ENCODE measurements at regions not wholly inside any gene's neighbourhood (a gene's known extent, or its start where the extent isn't known, plus 50 kb on each side); places are given as distances from the start of the nearest gene placed in this dataset.

GRCh38 chr6:125499535-125499934, 197.8 kb upstream of the HDDC2 start:
- no peak for DNase-seq

GRCh38 chr6:125503181-125503580, 201.4 kb upstream of the HDDC2 start:
- DNase-seq, result no peak

GRCh38 chr6:125507987-125508655, 206.4 kb upstream of the HDDC2 start:
- peak; percentile 64 for DNase-seq

DNA sequence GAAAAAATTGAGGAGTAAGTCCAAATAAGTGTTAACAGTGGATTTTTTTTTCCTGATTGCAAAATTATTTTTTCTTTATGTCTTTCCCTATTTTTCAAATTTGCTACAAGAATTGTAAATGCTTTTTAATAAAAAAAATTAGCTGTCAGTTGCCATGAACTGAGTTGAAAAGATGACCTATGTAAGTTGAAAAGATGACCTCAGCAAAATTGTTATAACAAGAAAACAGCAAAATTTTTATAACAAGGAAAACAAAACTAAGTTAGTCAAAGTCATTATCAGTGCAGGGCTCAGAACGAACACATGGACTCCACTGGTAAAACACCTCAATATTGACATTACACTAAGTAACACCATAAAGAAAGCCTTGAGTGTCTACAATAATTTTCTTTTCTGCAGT, 207.0 kb upstream of the HDDC2 start:
- DNase-seq, result no peak

DNA sequence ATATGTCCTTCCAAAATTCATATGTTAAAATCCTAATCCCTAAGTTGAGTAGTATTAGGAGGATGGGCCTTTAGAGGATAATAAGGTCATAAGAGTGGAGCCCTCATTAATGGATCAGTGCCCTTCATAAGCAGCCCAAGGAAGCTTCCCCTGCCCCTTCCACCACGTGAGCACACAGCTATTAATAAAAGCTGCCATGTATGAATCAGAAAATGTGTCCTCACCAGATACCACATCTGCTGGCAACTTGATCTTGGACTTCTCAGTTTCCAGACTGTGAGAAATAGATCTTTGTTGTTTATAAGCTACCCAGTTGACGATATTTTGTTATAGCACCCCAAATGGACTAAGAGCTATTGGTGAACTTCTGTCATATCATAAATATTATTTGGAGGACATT, 207.7 kb upstream of the HDDC2 start:
- DNase-seq, result no peak

DNA sequence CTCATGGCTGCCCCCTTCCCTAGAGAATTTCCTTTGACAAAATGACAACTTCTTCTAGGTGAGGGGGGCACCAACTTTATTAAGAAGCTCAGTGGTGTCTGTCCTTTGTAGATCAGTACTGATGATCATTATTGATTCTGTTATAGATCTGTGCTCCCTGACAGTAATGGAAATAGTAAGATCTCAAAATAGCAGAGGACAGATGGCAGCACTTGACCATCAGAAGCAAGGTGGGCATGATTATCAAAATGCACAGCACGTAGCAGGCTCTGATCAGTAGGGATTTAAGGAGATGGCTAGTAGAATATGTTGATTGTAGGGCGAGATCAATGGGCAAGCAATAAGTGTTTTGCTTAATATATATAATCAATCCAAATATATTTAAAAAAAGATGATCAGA, 208.6 kb upstream of the HDDC2 start:
- DNase-seq, result no peak

DNA sequence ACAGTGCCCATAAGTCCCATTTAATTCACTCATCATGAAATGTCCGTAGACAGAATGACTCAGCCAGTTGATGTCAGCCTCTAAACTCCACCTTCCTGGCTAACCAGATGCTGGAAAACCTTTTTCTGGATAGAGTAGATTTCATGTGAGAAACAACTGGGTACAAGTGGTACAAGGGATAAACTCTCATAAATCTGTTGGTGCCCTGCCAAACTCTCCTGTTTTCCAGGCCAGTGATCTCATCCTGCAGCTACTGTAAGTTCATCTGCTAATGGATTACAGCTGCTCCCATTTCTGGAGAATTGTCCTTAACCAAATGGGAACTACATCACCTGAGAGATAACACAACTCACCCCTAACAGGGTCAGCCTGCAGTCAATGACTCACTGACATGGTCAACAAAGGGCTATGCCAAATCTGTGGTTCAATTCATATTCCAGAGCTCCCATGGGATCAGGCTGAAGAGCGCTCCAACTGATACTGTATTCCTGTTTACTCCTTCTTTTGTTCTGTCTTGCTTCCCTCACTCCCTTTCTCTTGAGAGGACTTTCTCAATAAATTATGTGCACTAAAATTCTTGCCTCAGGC, 210.1 kb upstream of the HDDC2 start:
- DNase-seq, result peak; percentile 98

DNA sequence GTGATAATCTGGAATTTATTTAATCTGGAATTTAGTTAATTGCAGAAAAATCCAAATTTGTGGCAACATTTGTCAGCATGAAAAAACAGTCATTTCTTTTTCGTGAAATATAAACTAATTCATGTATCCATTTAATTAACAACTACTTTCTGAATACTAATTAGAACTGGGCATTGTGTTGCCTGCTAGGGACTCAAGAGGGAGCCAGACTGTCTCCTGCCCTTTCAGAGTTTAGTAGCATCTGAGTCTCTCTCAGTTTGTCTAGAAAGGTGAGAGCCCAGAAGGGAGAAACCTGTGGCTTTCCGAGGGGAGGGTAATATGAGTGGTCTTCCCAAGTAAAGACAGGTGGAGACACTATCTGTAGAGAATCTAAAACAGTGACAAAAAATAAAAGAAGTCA, 210.9 kb upstream of the HDDC2 start:
- peak; percentile 21 for DNase-seq

- DNase-seq, result no peak
Measured at GRCh38 chr6:125513978-125514377, 212.2 kb upstream of the HDDC2 start.

DNA sequence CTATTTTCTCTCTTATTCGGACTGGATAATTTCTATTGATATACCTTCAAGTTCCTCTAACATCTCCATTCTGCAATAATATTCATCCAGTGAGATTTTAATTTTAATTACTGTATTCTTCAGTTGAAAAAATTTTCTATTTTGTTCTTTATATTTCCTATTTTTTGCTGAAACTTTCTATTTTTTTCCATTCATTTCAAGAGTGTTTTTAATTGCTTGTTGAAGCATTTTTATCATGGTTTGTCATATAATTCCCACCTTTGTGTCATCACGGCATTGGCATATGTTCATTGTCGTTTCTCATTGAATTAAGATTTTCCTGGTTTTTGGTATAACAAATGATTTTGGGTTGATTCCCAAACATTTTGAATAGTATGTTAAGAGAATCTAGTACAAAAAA, 214.9 kb upstream of the HDDC2 start:
- no peak for DNase-seq

DNA sequence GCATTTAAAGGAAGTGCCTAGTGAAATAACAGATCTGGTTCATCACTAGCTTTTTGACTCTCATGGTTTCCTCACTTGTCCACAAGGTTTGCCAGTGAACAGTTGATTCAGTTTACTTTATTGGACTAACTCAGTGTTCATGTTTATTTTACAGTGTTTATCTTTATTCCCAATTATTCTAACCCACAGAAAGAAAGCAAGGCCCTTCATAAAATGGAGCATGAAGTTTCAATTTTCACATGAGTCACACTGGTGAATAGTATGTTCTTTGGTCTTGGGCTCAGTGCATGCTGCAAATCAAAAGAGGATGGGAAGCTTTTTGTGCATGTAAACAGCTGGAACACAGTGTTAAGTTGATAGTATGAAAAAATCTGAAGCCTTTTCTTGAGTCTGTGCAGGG, 217.6 kb upstream of the HDDC2 start:
- peak; percentile 74 for DNase-seq

- no peak for DNase-seq
Measured at GRCh38 chr6:125524356-125524755, 222.6 kb upstream of the HDDC2 start.

DNA sequence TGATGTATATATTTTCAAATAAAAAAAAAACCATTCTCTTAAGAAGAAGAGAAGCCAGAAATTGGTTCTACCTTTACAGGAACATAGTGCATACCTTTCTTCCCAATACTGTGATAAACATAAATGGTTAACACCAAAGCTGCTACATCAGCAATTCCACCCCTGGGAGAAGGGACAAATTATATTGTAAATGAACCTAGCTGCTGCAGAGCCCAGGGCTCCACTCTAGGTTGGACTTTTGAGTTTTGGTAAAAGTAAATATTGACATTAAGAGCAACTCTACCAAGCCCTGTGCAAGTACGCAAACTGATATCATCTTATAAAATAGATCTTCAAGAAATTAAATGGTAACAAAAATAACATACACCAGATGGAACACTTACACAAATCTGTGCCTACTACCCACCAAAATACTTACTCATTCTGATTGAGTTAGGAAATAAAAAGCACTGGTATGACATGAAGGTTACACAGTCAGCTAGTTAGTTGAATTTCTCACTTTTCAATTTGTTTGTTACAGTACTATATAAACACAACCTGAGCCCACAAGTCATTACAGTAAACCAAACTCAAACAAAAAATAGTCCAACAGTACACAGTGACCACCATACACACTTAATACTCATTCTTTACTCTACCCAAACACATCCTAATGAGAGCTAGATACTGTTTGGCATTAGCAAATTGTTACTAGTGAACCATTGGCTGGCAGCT, 223.3 kb upstream of the HEY2 start:
- DNase-seq, result no peak

- DNase-seq, result no peak
Measured at GRCh38 chr6:125528621-125529041, 220.8 kb upstream of the HEY2 start.

- DNase-seq, result no peak
Measured at GRCh38 chr6:125529061-125529460, 220.4 kb upstream of the HEY2 start.

- peak; percentile 34 for DNase-seq
Measured at GRCh38 chr6:125533710-125534397, 215.6 kb upstream of the HEY2 start.

GRCh38 chr6:125534430-125535263, 214.8 kb upstream of the HEY2 start:
- DNase-seq, result no peak

- no peak for DNase-seq
Measured at GRCh38 chr6:125537090-125537489, 212.3 kb upstream of the HEY2 start.

DNA sequence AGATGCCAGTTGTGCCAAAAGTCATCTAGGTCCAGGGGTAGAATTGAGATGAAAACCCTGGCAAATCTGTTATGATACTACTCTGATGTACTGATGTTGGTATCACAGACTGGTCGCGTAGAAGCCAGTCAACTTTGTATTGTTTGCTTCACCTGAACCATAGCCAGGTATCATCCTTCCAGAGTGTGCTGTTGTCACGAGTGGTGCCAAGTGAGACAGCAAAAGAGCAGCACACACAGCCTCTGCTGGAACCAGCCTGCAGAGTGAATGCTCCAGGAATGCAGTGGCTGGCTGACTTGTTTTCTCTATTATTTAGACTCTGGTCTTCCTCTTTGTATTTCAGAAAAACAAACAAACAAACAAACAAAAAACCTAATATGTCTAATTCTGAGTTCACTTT, 209.5 kb upstream of the HEY2 start:
- DNase-seq, result no peak

DNA sequence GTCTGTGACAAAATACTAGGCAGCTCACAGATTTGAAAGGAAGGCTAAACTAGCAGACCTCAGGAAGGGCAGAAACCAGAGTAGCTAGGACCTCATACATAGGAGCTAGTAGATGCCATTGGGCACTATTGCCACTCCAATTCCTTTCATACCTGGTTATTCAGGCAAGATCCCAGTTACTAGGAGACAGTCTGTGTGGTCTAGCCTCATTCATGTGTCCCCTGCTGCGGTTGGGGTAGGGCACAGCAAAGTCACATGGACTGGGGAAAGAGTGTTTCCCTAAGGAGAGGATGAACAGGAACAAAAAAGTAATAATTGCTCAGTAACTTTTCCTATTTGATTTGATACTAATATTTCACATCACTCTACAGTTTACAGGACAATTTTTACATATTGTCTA, 204.6 kb upstream of the HEY2 start:
- no peak for DNase-seq

- no peak for DNase-seq
Measured at GRCh38 chr6:125546841-125547251, 202.6 kb upstream of the HEY2 start.

DNA sequence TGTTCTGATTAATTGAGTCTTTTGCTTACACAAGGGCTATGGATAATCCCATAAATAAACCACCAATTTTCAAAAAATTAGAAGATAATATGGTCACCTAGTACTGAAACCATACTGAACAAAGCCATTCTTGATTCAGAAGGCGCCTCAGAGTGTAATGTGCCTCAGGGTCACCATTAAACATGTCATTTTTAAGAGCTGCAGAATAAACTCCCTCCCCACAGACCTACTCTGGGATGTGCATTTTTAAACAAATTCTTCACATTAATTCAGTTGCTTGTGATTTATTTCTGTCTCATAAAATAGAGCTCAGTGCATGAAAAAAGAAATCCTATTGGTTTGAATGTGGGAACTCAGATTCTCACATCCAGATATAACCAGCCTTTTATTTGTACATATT, 202.1 kb upstream of the HEY2 start:
- DNase-seq, result no peak

Data from DMS153 (cell line).